Astrocyte (in vitro differentiated cells and primary cell): ENCODE measurements at regions not wholly inside any gene's neighbourhood (a gene's known extent, or its start where the extent isn't known, plus 50 kb on each side); places are given as distances from the start of the nearest gene placed in this dataset.
"Not testable (repeated sequence)": the region's sequence is repeated elsewhere in the genome, so short reads cannot be mapped to it uniquely, and the experiment has no call there.

Experiments
- DNase-seq: peaks from one replicate; pipeline ENCODE4 v3.0.0-alpha.2; 2010; ENCODE audit warnings: low read depth
- FAIRE-seq: peaks from 2 replicates; lab custom pipeline; 2011; peaks lifted over from hg19 to GRCh38; lab: Jason Lieb, UNC
- H2AFZ ChIP-seq: 2 replicates; pipeline ENCODE4 v1.6.0; 2012; ENCODE audit warnings: low read depth, low read length, inconsistent platforms
- H3K27ac ChIP-seq: 2 replicates; pipeline ENCODE4 v1.5.1; 2011; ENCODE audit warnings: low read depth, low read length, inconsistent platforms
- H3K27me3 ChIP-seq: 2 replicates; pipeline ENCODE4 v1.6.0; 2011; ENCODE audit warnings: low read length, inconsistent platforms; ENCODE audit not compliant: insufficient read depth
- H3K36me3 ChIP-seq: 2 replicates; pipeline ENCODE4 v1.5.1; 2011; ENCODE audit warnings: low read length, inconsistent platforms; ENCODE audit not compliant: insufficient read depth
- H3K4me1 ChIP-seq: 2 replicates; pipeline ENCODE4 v1.5.1; 2011; ENCODE audit warnings: low read length, inconsistent platforms; ENCODE audit not compliant: insufficient read depth
- H3K4me2 ChIP-seq: 2 replicates; pipeline ENCODE4 v1.6.0; 2012; ENCODE audit warnings: low read length, inconsistent platforms
- H3K4me3 ChIP-seq: 2 replicates; pipeline ENCODE4 v1.5.1; 2011; ENCODE audit warnings: low read depth, mild to moderate bottlenecking, low read length, inconsistent platforms; ENCODE audit not compliant: insufficient read depth
- H3K79me2 ChIP-seq: 2 replicates; pipeline ENCODE4 v1.6.0; 2012; ENCODE audit warnings: mild to moderate bottlenecking, low read length, inconsistent platforms; ENCODE audit not compliant: insufficient read depth
- H3K9ac ChIP-seq: 2 replicates; pipeline ENCODE4 v1.6.0; 2012; ENCODE audit warnings: mild to moderate bottlenecking, low read length, inconsistent platforms
- H3K9me3 ChIP-seq: 2 replicates; pipeline ENCODE4 v1.5.1; 2012; ENCODE audit warnings: low read depth, mild to moderate bottlenecking, low read length, inconsistent platforms; ENCODE audit not compliant: insufficient read depth
- H4K20me1 ChIP-seq: 2 replicates; pipeline ENCODE4 v1.6.0; 2012; ENCODE audit warnings: low read length, inconsistent platforms; ENCODE audit not compliant: insufficient read depth
- H3K27ac Mint-ChIP-seq: one replicate; pipeline ENCODE4 v1.8.0; 2021; ENCODE audit warnings: mild to moderate bottlenecking, mixed read lengths; ENCODE audit not compliant: unreplicated experiment
- H3K27me3 Mint-ChIP-seq: one replicate; pipeline ENCODE4 v1.8.0; 2021; ENCODE audit warnings: low read depth, mixed read lengths; ENCODE audit not compliant: unreplicated experiment
- H3K36me3 Mint-ChIP-seq: one replicate; pipeline ENCODE4 v1.8.0; 2021; ENCODE audit warnings: low read depth, mixed read lengths; ENCODE audit not compliant: unreplicated experiment
- H3K4me1 Mint-ChIP-seq: one replicate; pipeline ENCODE4 v1.8.0; 2021; ENCODE audit warnings: low read depth, mixed read lengths; ENCODE audit not compliant: unreplicated experiment
- H3K4me3 Mint-ChIP-seq: one replicate; pipeline ENCODE4 v1.8.0; 2021; ENCODE audit warnings: mild to moderate bottlenecking, moderate library complexity, mixed read lengths; ENCODE audit not compliant: unreplicated experiment
- H3K9me3 Mint-ChIP-seq: one replicate; pipeline ENCODE4 v1.8.0; 2021; ENCODE audit warnings: mild to moderate bottlenecking, mixed read lengths; ENCODE audit not compliant: unreplicated experiment
- EZH2 ChIP-seq: IDR thresholded peaks from 2 replicates; pipeline ENCODE4 v1.6.1; 2012; ENCODE audit warnings: mild to moderate bottlenecking, low read length, inconsistent platforms; ENCODE audit not compliant: insufficient read depth
- TF ChIP-seq, protein P1 (sequence below): IDR thresholded peaks from 2 replicates; pipeline ENCODE4 v1.5.1; 2011; ENCODE audit warnings: low read depth, mild to moderate bottlenecking, inconsistent platforms, low read length, moderate library complexity; ENCODE audit not compliant: insufficient read depth

DNA sequence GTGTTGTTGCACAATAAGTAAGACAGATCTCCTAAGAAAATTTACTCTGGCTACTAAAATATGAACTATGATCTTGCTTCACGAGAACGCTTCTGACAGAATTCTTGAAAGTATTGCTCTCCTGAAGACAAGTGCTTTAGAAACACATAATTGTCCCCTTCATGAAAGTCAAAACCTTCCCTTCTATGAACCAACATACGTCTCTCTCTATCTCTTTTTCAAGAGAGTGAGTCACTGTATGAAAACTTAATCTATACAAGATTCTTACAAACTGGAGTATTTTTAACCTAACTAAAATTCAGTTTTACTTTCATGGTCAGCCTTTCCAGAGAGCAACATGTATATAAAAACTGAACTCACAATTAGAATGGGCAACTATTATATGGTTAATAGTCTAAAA lies 688.0 kb upstream of the CTNND2 start:
- no peaks in the 10 kb centered on the region for H3K79me2 ChIP-seq
- H3K4me2 ChIP-seq: no peak overlapping the region
- H3K4me1 Mint-ChIP-seq: no peaks in the 10 kb centered on the region
- no peaks in the 10 kb centered on the region for H3K9me3 Mint-ChIP-seq
- FAIRE-seq (no peak), DNase-seq (no peak)
- H4K20me1 ChIP-seq: no peaks in the 10 kb centered on the region
- H3K27ac ChIP-seq: no peak overlapping the region
- no peaks in the 10 kb centered on the region for H3K36me3 ChIP-seq
- H3K4me1 ChIP-seq: no peaks in the 10 kb centered on the region
- H3K27me3 ChIP-seq: no peaks in the 10 kb centered on the region
- H3K4me3 ChIP-seq: no peak overlapping the region
- no peak overlapping the region for H3K27ac Mint-ChIP-seq
- TF ChIP-seq, protein P1, sequence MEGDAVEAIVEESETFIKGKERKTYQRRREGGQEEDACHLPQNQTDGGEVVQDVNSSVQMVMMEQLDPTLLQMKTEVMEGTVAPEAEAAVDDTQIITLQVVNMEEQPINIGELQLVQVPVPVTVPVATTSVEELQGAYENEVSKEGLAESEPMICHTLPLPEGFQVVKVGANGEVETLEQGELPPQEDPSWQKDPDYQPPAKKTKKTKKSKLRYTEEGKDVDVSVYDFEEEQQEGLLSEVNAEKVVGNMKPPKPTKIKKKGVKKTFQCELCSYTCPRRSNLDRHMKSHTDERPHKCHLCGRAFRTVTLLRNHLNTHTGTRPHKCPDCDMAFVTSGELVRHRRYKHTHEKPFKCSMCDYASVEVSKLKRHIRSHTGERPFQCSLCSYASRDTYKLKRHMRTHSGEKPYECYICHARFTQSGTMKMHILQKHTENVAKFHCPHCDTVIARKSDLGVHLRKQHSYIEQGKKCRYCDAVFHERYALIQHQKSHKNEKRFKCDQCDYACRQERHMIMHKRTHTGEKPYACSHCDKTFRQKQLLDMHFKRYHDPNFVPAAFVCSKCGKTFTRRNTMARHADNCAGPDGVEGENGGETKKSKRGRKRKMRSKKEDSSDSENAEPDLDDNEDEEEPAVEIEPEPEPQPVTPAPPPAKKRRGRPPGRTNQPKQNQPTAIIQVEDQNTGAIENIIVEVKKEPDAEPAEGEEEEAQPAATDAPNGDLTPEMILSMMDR: no peak
- no peak for TF ChIP-seq EZH2
- no peak overlapping the region for H3K4me3 Mint-ChIP-seq
- no peak overlapping the region for H3K9ac ChIP-seq
- H3K36me3 Mint-ChIP-seq: no peaks in the 10 kb centered on the region
- no peaks in the 10 kb centered on the region for H3K27me3 Mint-ChIP-seq
- H2AFZ ChIP-seq: no peak overlapping the region
- no peaks in the 10 kb centered on the region for H3K9me3 ChIP-seq

DNA sequence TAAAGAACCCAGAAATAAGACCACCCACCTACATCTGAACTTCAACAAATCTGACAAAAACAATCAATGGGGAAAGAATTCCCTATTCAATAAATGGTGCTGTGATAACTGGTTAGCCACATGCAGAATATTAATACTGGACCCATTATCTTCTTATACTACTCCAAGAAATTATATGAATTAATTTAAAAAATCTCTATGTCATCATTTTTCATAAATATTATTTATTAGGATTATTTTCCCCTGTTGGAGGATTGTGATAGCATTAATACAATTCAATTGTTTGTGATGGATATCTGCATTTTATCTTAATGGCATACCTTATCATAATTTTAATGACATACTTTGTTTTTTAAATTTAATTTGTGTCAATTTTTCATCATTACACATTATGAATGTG lies 682.2 kb upstream of the CTNND2 start:
- no peak overlapping the region for H3K27ac ChIP-seq
- H3K4me3 ChIP-seq: no peak overlapping the region
- DNase-seq (no peak), FAIRE-seq (no peak)
- H4K20me1 ChIP-seq: no peaks in the 10 kb centered on the region
- H3K36me3 ChIP-seq: no peaks in the 10 kb centered on the region
- H3K27me3 Mint-ChIP-seq: no peaks in the 10 kb centered on the region
- no peak overlapping the region for H3K4me2 ChIP-seq
- H2AFZ ChIP-seq: no peak overlapping the region
- no peaks in the 10 kb centered on the region for H3K27me3 ChIP-seq
- H3K4me3 Mint-ChIP-seq: no peak overlapping the region
- TF ChIP-seq, protein P1: no peak
- TF ChIP-seq EZH2: no peak
- H3K27ac Mint-ChIP-seq: no peak overlapping the region
- H3K9me3 Mint-ChIP-seq: no peaks in the 10 kb centered on the region
- H3K4me1 ChIP-seq: no peaks in the 10 kb centered on the region
- no peaks in the 10 kb centered on the region for H3K4me1 Mint-ChIP-seq
- no peaks in the 10 kb centered on the region for H3K79me2 ChIP-seq
- H3K9me3 ChIP-seq: no peaks in the 10 kb centered on the region
- H3K9ac ChIP-seq: no peak overlapping the region
- H3K36me3 Mint-ChIP-seq: no peaks in the 10 kb centered on the region

DNA sequence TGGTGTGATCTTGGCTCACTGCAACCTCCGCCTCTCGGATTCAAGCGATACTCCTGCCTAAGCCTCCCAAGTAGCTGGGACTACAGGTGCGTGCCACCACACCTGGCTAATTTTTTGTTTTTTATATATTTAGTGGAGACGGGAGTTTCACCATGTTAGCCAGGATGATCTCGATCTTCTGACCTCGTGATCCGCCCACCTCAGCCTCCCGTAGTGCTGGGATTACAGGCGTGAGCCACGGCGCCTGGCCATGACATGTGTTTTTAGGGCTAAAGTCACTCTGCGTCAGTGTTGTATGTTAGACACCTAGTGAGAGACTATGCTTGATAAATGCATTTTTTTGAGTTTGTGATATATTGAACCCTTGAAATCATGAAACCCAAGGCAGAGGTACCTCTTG lies 674.6 kb upstream of the CTNND2 start:
- not testable (repeated sequence) for H3K36me3 ChIP-seq, H3K4me3 ChIP-seq, H3K9me3 Mint-ChIP-seq, H2AFZ ChIP-seq, H3K79me2 ChIP-seq, H3K27ac ChIP-seq, H3K9ac ChIP-seq, H3K4me2 ChIP-seq, FAIRE-seq, H4K20me1 ChIP-seq, DNase-seq, H3K4me3 Mint-ChIP-seq, H3K4me1 ChIP-seq, H3K36me3 Mint-ChIP-seq, H3K9me3 ChIP-seq, H3K4me1 Mint-ChIP-seq, H3K27me3 Mint-ChIP-seq, H3K27ac Mint-ChIP-seq, H3K27me3 ChIP-seq

DNA sequence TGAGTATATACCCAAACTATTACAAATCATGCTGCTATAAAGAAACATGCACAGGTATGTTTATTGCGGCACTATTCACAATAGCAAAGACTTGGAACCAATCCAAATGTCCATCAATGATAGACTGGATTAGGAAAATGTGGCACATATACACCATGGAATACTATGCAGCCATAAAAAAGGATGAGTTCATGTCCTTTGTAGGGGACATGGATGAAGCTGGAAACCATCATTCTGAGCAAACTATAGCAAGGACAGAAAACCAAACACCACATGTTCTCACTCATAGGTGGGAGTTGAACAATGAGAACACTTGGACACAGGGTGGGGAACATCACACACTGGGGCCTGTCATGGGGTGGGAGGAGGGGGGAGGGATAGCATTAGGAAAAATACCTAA lies 672.7 kb upstream of the CTNND2 start:
- not testable (repeated sequence) for H3K79me2 ChIP-seq, H3K27ac ChIP-seq, H3K27me3 ChIP-seq, H3K9me3 Mint-ChIP-seq, H4K20me1 ChIP-seq, H3K9me3 ChIP-seq, H2AFZ ChIP-seq, FAIRE-seq, H3K27me3 Mint-ChIP-seq, H3K4me3 Mint-ChIP-seq, H3K9ac ChIP-seq, H3K36me3 ChIP-seq, DNase-seq, H3K36me3 Mint-ChIP-seq, H3K4me1 ChIP-seq, H3K4me2 ChIP-seq, H3K4me3 ChIP-seq, H3K4me1 Mint-ChIP-seq, H3K27ac Mint-ChIP-seq

DNA sequence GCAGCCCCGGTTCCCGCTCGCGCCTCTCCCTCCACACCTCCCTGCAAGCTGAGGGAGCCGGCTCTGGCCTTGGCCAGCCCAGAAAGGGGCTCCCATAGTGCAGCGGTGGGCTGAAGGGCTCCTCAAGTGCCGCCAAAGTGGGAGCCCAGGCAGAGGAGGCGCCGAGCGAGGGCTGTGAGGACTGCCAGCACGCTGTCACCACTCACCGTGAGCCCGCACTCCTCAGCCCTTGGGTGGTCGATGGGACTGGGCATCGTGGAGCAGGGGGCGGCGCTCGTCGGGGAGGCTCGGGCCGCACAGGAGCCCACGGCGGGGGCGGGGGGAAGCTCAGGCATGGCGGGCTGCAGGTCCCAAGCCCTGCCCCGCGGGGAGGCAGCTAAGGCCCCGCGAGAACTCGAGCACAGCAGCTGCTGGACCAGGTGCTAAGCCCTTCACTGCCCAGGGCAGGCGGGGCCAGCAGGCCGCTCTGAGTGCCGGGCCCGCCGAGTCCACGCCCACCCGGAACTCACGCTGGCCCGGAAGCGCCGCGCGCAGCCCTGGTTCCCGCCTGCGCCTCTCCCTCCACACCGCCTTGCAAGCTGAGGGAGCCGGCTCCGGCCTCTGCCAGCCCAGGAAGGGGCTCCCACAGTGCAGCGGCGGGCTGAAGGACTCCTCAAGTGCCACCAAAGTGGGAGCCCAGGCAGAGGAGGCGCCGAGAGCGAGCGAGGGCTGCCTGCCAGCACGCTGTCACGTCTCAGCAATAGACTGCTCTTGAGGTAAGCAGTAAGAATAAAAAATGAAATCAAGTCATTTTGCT lies 670.2 kb upstream of the CTNND2 start:
- not testable (repeated sequence) for H3K4me3 ChIP-seq, H3K4me1 ChIP-seq, H3K79me2 ChIP-seq, H3K36me3 ChIP-seq, FAIRE-seq, H3K36me3 Mint-ChIP-seq, H3K9me3 Mint-ChIP-seq, H3K4me2 ChIP-seq, H2AFZ ChIP-seq, H3K4me1 Mint-ChIP-seq, DNase-seq, H3K9ac ChIP-seq, H3K9me3 ChIP-seq, H3K27me3 ChIP-seq, H3K27ac Mint-ChIP-seq, H3K27me3 Mint-ChIP-seq, H3K27ac ChIP-seq, H4K20me1 ChIP-seq
- peak overlapping the region; percentile 69 for H3K4me3 Mint-ChIP-seq
